Hematopoietic multipotent progenitor cell treated with erythropoietin and hydrocortisone succinate and interleukin-3 and kit ligand, for 17 days (in vitro differentiated cells): ENCODE measurements at regions not wholly inside any gene's neighbourhood (a gene's known extent, or its start where the extent isn't known, plus 50 kb on each side); places are given as distances from the start of the nearest gene placed in this dataset.

Experiments
- DNase-seq: peaks from one replicate; pipeline ENCODE4 v3.0.0-alpha.2; 2015; ENCODE audit warnings: low spot score

GRCh38 chr22:49548356-49549202 is 279.1 kb downstream of the BRD1 start:
- DNase-seq = no peak

GRCh38 chr22:49547751-49548239 is 279.9 kb downstream of the BRD1 start:
- no peak for DNase-seq

- no peak for DNase-seq
Measured at GRCh38 chr22:49546811-49547585, 280.7 kb downstream of the BRD1 start.

- no peak for DNase-seq
Measured at GRCh38 chr22:49545606-49546005, 282.1 kb downstream of the BRD1 start.

GRCh38 chr22:49544286-49544685 is 283.4 kb downstream of the BRD1 start:
- no peak for DNase-seq

GRCh38 chr22:49543876-49544275 is 283.8 kb downstream of the BRD1 start:
- DNase-seq = no peak

GRCh38 chr22:49541693-49542230 is 285.9 kb downstream of the BRD1 start:
- no peak for DNase-seq

GRCh38 chr22:49540913-49541692 is 286.6 kb downstream of the BRD1 start:
- no peak for DNase-seq

GRCh38 chr22:49540084-49540912 is 287.4 kb downstream of the BRD1 start:
- DNase-seq = no peak

GRCh38 chr22:49538006-49538405 is 289.7 kb downstream of the BRD1 start:
- no peak for DNase-seq

- no peak for DNase-seq
Measured at GRCh38 chr22:49536571-49537131, 291.0 kb downstream of the BRD1 start.

GRCh38 chr22:49535527-49536125 is 292.0 kb downstream of the BRD1 start:
- DNase-seq = no peak

GRCh38 chr22:49535126-49535525 is 292.5 kb downstream of the BRD1 start:
- no peak for DNase-seq

GRCh38 chr22:49534386-49534785 is 293.3 kb downstream of the BRD1 start:
- DNase-seq = no peak

- no peak for DNase-seq
Measured at GRCh38 chr22:49533886-49534285, 293.8 kb downstream of the BRD1 start.

- no peak for DNase-seq
Measured at GRCh38 chr22:49532869-49533802, 294.5 kb downstream of the BRD1 start.

- no peak for DNase-seq
Measured at GRCh38 chr22:49531368-49531791, 296.3 kb downstream of the BRD1 start.

- no peak for DNase-seq
Measured at GRCh38 chr22:49530671-49531367, 296.9 kb downstream of the BRD1 start.

- DNase-seq = no peak
Measured at GRCh38 chr22:49528420-49528720, 299.3 kb downstream of the BRD1 start.
